ENCODE measurements at regions not wholly inside any gene's neighbourhood (a gene's known extent, or its start where the extent isn't known, plus 50 kb on each side); places are given as distances from the start of the nearest gene placed in this dataset.
A peak's percentile ranks its signal among the peaks of the same experiment; 100 is the strongest.

GRCh38 chrX:145910017-145910416, 92.4 kb downstream of the SLITRK2 start:
- H4K5ac ChIP-seq (ENCODE audit: insufficient read length, low read depth, low read length) = no peak overlapping the region
- H2BK15ac ChIP-seq (ENCODE audit: low read depth, low read length) = no peak overlapping the region
- no peak overlapping the region for H3K4me2 ChIP-seq (ENCODE audit: insufficient read depth, insufficient read length, low read length)
- peaks cover 45 to 52% of the 10 kb centered on the region in 2 experiments for H3K9me3 Mint-ChIP-seq
- H3K4ac ChIP-seq (ENCODE audit: low read depth, low read length) = no peak overlapping the region
- H3K14ac ChIP-seq (ENCODE audit: insufficient read depth, low read length) = no peak overlapping the region
- H3K79me1 ChIP-seq (ENCODE audit: insufficient read depth, low read depth, low read length, poor library complexity, severe bottlenecking) = no peaks in the 10 kb centered on the region
- no peak overlapping the region for H2BK12ac ChIP-seq (ENCODE audit: insufficient read length, low read depth, low read length)
- H3K27ac ChIP-seq (ENCODE audit: insufficient read length, low read depth, low read length) = no peak overlapping the region
- H3T11ph ChIP-seq (ENCODE audit: low read length) = no peak overlapping the region
- peaks cover 5% of the 10 kb centered on the region for H3K9me3 ChIP-seq (ENCODE audit: control insufficient read depth, low read depth, low read length)
- peak; percentile 35; the same call in 2 of the 3 replicates for TF ChIP-seq CTCF (conservative IDR thresholded peaks at IDR 0.05)
- no peak overlapping the region for H2AK5ac ChIP-seq (ENCODE audit: insufficient read length, low read length)
- no peak overlapping the region for H3K56ac ChIP-seq (ENCODE audit: insufficient read length, low read depth, low read length)
- no peaks in the 10 kb centered on the region for H3K4me1 ChIP-seq (ENCODE audit: insufficient read depth, low read length)
- H4K91ac ChIP-seq (ENCODE audit: insufficient read length, low read depth, low read length) = no peak overlapping the region
- no peak overlapping the region for H3K9ac ChIP-seq (ENCODE audit: extremely low read depth, insufficient read length, low read length)
- H3K18ac ChIP-seq (ENCODE audit: insufficient read length, low read depth, low read length) = no peak overlapping the region
- peaks cover 0 to 5% of the 10 kb centered on the region in 2 experiments; a peak in 3 of 4 replicates for H3K4me1 Mint-ChIP-seq
- no peak overlapping the region for H2BK20ac ChIP-seq (ENCODE audit: low read depth, low read length, poor library complexity, severe bottlenecking)
- WGBS (ENCODE audit: extremely low coverage, insufficient read length, low lambda C conversion rate) = no CpG with 5 or more reads among the region's 3 CpGs
- H4K20me1 ChIP-seq (ENCODE audit: control insufficient read depth, insufficient read depth, insufficient read length) = no peaks in the 10 kb centered on the region
- H2AFZ ChIP-seq (ENCODE audit: low read length) = no peak overlapping the region
- H2BK5ac ChIP-seq (ENCODE audit: insufficient read length, low read length) = no peak overlapping the region
- H3K79me2 ChIP-seq (ENCODE audit: insufficient read depth, low read length) = no peaks in the 10 kb centered on the region
- H4K8ac ChIP-seq (replicated peaks; ENCODE audit: insufficient read length, low read depth, low read length) = no peak overlapping the region
- H3K27ac Mint-ChIP-seq = no peak overlapping the region; a peak in 1 of 7 replicates
- H3K23ac ChIP-seq (ENCODE audit: insufficient read length, low read depth, low read length) = no peak overlapping the region
- no peaks in the 10 kb centered on the region for H3K23me2 ChIP-seq (ENCODE audit: insufficient read length, low read depth, low read length, poor library complexity, severe bottlenecking)
- no peak overlapping the region for H2BK120ac ChIP-seq (ENCODE audit: low read depth, low read length, poor library complexity, severe bottlenecking)
- DNase-seq = no peak
- H3K27me3 ChIP-seq (ENCODE audit: insufficient read depth, low read length) = no peaks in the 10 kb centered on the region
- H3K27me3 Mint-ChIP-seq (ENCODE audit: low read depth) = no peaks in the 10 kb centered on the region
- no peak overlapping the region for H3K4me3 Mint-ChIP-seq
- peaks cover 0 to 2% (median 2%) of the 10 kb centered on the region in 3 experiments; a peak in 2 of 7 replicates for H3K36me3 Mint-ChIP-seq (ENCODE audit: insufficient read depth in 1 of 3, low read depth in 3 of 3)

Measured in H9 (cell line).